ENCODE measurements at regions not wholly inside any gene's neighbourhood (a gene's known extent, or its start where the extent isn't known, plus 50 kb on each side); places are given as distances from the start of the nearest gene placed in this dataset.

DNA sequence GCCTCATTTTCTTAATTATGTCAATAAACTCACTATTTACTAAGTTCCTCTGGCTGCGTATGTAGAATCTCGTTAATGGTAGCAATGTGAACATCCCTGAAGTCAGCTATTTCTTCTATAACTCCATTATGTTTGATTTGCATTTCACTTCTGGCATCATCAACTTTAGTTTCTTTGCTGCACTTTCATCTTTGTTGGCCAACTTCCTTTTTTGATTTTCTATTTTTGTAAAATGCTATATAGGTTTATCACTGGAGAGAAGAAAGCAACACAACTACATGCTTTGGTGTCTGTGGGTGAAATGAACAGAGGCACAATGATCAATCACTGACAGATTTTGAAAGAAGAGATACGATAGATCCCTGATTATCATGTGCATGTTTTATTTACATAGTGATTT is 58.5 kb upstream of the ATF7IP start:
- DNase-seq (no peak), ATAC-seq (ENCODE audit: insufficient read depth, low FRiP score) (no peak)
- Histone ChIP-seq H3K9me3 (ENCODE audit: control insufficient read depth in 4 of 4, insufficient read depth in 3 of 4, low read length in 3 of 4) (no peaks in the 10 kb centered on the region), H3K4me1 (ENCODE audit: control insufficient read depth in 5 of 5, insufficient read depth in 5 of 5, low read length in 5 of 5) (no peaks in the 10 kb centered on the region), H3K9ac (ENCODE audit: insufficient read depth in 1 of 2, low read length in 2 of 2) (no peak overlapping the region), H3K27ac (ENCODE audit: low read depth in 1 of 2, low read length in 1 of 2) (no peak overlapping the region), H3K27me3 (ENCODE audit: control insufficient read depth in 3 of 3, insufficient read depth in 3 of 3, low read length in 2 of 3) (no peaks in the 10 kb centered on the region), H3K36me3 (ENCODE audit: control insufficient read depth in 4 of 4, insufficient read depth in 4 of 4, low read length in 4 of 4) (no peaks in the 10 kb centered on the region), H3K4me3 (no peak overlapping the region)
- WGBS, 2 donors, result 91 to 94% methylated on average over 3 of the region's 3 CpGs
- TF ChIP-seq, protein P1, sequence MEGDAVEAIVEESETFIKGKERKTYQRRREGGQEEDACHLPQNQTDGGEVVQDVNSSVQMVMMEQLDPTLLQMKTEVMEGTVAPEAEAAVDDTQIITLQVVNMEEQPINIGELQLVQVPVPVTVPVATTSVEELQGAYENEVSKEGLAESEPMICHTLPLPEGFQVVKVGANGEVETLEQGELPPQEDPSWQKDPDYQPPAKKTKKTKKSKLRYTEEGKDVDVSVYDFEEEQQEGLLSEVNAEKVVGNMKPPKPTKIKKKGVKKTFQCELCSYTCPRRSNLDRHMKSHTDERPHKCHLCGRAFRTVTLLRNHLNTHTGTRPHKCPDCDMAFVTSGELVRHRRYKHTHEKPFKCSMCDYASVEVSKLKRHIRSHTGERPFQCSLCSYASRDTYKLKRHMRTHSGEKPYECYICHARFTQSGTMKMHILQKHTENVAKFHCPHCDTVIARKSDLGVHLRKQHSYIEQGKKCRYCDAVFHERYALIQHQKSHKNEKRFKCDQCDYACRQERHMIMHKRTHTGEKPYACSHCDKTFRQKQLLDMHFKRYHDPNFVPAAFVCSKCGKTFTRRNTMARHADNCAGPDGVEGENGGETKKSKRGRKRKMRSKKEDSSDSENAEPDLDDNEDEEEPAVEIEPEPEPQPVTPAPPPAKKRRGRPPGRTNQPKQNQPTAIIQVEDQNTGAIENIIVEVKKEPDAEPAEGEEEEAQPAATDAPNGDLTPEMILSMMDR (IDR thresholded peaks at IDR 0.05; ENCODE audit: control extremely low read depth, extremely low read depth), result no peak

GRCh38 chr12:14308516-14308915 is 57.0 kb upstream of the ATF7IP start:
- ATAC-seq (ENCODE audit: insufficient read depth, low FRiP score) (no peak), DNase-seq (no peak)
- TF ChIP-seq, protein P1 (IDR thresholded peaks at IDR 0.05; ENCODE audit: control extremely low read depth, extremely low read depth), result no peak
- Histone ChIP-seq H3K27me3 (ENCODE audit: control insufficient read depth in 3 of 3, insufficient read depth in 3 of 3, low read length in 2 of 3) (no peaks in the 10 kb centered on the region), H3K9me3 (ENCODE audit: control insufficient read depth in 4 of 4, insufficient read depth in 3 of 4, low read length in 3 of 4) (no peaks in the 10 kb centered on the region), H3K36me3 (ENCODE audit: control insufficient read depth in 4 of 4, insufficient read depth in 4 of 4, low read length in 4 of 4) (no peaks in the 10 kb centered on the region), H3K4me1 (ENCODE audit: control insufficient read depth in 5 of 5, insufficient read depth in 5 of 5, low read length in 5 of 5) (no peaks in the 10 kb centered on the region), H3K4me3 (no peak overlapping the region), H3K27ac (ENCODE audit: low read depth in 1 of 2, low read length in 1 of 2) (no peak overlapping the region), H3K9ac (ENCODE audit: insufficient read depth in 1 of 2, low read length in 2 of 2) (no peak overlapping the region)
- 99 to 100% methylated on average over 4 of the region's 4 CpGs for WGBS, 2 donors

- H3K9me3 ChIP-seq (ENCODE audit: control insufficient read depth in 4 of 4, insufficient read depth in 3 of 4, low read length in 3 of 4), result no peaks in the 10 kb centered on the region
- H3K4me1 ChIP-seq (ENCODE audit: control insufficient read depth in 5 of 5, insufficient read depth in 5 of 5, low read length in 5 of 5), result no peaks in the 10 kb centered on the region
- DNase-seq (no peak), ATAC-seq (ENCODE audit: insufficient read depth, low FRiP score) (no peak)
- H3K9ac ChIP-seq (ENCODE audit: insufficient read depth in 1 of 2, low read length in 2 of 2), result no peak overlapping the region
- WGBS, 2 donors, result 94 to 100% methylated on average over 1 of the region's 1 CpG
- no peaks in the 10 kb centered on the region for H3K27me3 ChIP-seq (ENCODE audit: control insufficient read depth in 3 of 3, insufficient read depth in 3 of 3, low read length in 2 of 3)
- no peak overlapping the region for H3K4me3 ChIP-seq
- no peak overlapping the region for H3K27ac ChIP-seq (ENCODE audit: low read depth in 1 of 2, low read length in 1 of 2)
- no peaks in the 10 kb centered on the region for H3K36me3 ChIP-seq (ENCODE audit: control insufficient read depth in 4 of 4, insufficient read depth in 4 of 4, low read length in 4 of 4)
- TF ChIP-seq, protein P1 (IDR thresholded peaks at IDR 0.05; ENCODE audit: control extremely low read depth, extremely low read depth), result no peak
Observed at GRCh38 chr12:14310866-14311265, 54.6 kb upstream of the ATF7IP start.

GRCh38 chr12:14313379-14314138 is 51.9 kb upstream of the ATF7IP start:
- WGBS, 2 donors, result 93 to 98% methylated on average over 7 of the region's 7 CpGs
- DNase-seq (no peak), ATAC-seq (ENCODE audit: insufficient read depth, low FRiP score) (no peak)
- no peaks in the 10 kb centered on the region for H3K4me1 ChIP-seq (ENCODE audit: control insufficient read depth in 5 of 5, insufficient read depth in 5 of 5, low read length in 5 of 5)
- no peaks in the 10 kb centered on the region for H3K36me3 ChIP-seq (ENCODE audit: control insufficient read depth in 4 of 4, insufficient read depth in 4 of 4, low read length in 4 of 4)
- H3K27me3 ChIP-seq (ENCODE audit: control insufficient read depth in 3 of 3, insufficient read depth in 3 of 3, low read length in 2 of 3), result no peaks in the 10 kb centered on the region
- no peak overlapping the region for H3K4me3 ChIP-seq
- no peak overlapping the region for H3K27ac ChIP-seq (ENCODE audit: low read depth in 1 of 2, low read length in 1 of 2)
- no peak overlapping the region for H3K9ac ChIP-seq (ENCODE audit: insufficient read depth in 1 of 2, low read length in 2 of 2)
- TF ChIP-seq, protein P1 (IDR thresholded peaks at IDR 0.05; ENCODE audit: control extremely low read depth, extremely low read depth), result no peak
- H3K9me3 ChIP-seq (ENCODE audit: control insufficient read depth in 4 of 4, insufficient read depth in 3 of 4, low read length in 3 of 4), result no peaks in the 10 kb centered on the region

All from lung (tissue), 11 donors.